ENCODE measurements at regions not wholly inside any gene's neighbourhood (a gene's known extent, or its start where the extent isn't known, plus 50 kb on each side); places are given as distances from the start of the nearest gene placed in this dataset.

GRCh38 chr20:52294106-52294628, 102.6 kb upstream of the ZFP64 start:
- DNase-seq: no peak

DNA sequence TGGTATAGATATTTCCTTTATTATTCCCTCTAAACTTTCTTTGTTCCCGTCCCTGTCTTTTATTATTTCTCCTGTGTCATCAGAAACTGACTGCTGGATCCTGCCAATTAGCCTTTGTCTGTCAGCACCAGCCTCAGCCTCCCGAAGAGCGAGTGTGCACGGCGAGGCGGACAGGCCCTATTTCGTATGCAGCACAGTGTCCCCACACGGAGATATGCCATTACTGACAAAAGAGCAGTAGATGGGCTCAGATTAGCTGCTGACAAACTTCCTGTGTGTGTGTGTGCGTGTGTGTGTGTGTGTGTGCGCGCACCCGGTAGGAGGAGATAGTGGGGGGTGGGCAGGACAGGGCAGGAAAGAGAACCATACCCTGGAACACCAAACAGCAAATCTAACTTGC, 99.5 kb upstream of the ZFP64 start:
- no peak for DNase-seq

- no peak for DNase-seq
Measured at GRCh38 chr20:52290569-52290968, 99.0 kb upstream of the ZFP64 start.

GRCh38 chr20:52289956-52290565, 98.5 kb upstream of the ZFP64 start:
- DNase-seq: no peak

DNA sequence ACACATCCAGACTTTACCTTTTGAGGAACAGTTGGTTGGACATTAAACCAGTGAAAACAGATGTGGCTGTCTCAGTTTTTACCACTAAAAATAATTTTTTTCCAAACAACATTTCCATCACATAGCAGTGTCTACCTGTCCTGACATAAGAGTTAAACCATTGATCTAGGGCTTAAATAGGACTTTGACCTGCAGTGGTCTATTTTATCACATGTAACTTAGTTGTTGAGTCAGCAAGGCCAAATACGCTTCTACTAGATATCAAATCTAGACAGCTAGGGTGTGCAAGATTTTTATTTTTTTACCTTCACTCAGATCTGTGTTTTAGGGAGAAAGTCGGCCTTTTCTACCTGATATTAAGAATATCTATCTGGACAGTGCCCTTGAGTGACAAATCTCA, 88.8 kb upstream of the ZFP64 start:
- no peak for DNase-seq

- no peak for DNase-seq
Measured at GRCh38 chr20:52279706-52280105, 88.1 kb upstream of the ZFP64 start.

DNA sequence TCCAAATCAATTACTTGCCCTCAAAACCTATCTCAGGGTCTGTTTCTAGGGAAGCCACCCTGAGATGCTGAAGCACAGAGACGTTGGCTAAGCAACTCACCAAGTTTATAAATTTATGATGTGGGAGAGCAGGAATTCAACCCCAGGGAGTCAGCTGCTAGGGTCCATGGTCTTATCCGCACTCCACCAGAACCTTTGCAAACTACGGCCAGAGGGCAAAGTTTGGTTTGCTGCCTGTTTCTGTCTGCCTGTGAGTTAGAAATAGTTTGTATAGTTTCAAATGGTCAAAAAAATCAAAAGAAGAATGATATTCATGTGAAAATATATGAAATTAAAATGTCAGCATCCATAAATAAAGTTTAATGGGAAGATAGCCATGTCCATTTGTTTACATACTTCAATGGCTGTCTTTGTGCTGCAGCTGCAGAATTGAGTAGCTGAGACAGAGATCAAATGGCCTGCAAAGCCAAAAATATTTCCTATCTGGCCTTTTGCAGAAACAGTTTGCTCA, 83.7 kb upstream of the ZFP64 start:
- DNase-seq: no peak

- DNase-seq: no peak
Measured at GRCh38 chr20:52270696-52271095, 79.1 kb upstream of the ZFP64 start.

GRCh38 chr20:52270001-52270606, 78.5 kb upstream of the ZFP64 start:
- DNase-seq: no peak

DNA sequence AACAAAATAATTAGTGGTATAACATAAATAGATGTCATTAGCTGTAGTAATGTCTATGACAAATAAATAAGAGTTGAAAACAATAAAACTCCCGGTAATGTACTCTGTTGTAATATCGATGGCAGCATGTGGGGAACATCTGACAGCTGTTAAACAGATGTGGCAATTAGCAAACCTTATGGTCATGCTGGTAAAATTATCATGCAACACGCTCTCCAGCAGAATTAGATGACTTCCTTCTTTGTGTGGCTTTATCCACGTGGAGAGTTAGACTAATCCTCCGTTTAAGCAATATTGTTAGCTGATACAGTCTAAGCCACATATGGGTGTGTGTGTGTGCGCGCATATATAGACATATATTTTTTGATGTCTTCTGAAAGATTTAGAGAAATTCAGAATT, 77.7 kb upstream of the ZFP64 start:
- DNase-seq: peak; percentile 92

GRCh38 chr20:52268184-52268749, 76.7 kb upstream of the ZFP64 start:
- DNase-seq: no peak

GRCh38 chr20:52267418-52267817, 75.8 kb upstream of the ZFP64 start:
- DNase-seq: no peak

DNA sequence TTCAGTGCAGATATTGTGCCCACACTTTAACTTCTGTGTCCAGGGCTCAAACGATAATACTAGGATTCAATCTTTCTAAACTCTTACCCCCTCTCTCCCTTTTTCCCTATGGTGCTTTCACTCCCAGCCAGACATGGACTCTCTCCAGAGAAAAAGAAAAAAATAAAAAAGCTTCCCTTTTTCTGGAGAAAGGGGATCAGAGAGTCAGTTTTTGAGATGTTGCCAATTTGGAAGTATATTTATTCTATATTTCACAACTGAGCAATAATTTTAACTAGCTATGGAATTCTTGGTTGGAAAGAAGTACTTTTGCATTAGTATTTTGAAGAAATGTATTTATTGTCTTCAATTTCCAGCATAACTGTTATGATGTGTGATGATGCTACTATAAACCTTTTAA, 72.2 kb upstream of the ZFP64 start:
- no peak for DNase-seq

DNA sequence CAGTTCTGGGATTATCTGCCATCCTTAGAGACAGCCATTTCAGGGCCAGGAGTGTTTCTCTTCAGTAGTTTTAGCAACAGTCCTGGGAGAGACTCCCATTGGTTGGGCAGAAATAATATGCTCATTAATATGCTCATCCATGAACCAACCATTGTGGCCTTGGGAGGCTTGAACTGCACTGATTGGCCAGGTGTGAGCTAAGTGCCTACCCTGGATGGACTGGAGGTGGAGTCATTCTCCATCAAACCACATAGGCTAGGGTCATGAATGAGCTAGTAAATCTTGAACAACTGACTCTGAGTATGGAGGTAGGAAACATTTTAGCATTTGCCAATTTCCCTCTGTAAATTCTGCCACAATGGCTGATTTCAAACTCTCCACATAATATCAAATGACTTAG, 70.2 kb upstream of the ZFP64 start:
- peak; percentile 21 for DNase-seq

- no peak for DNase-seq
Measured at GRCh38 chr20:52259295-52259694, 67.7 kb upstream of the ZFP64 start.

DNA sequence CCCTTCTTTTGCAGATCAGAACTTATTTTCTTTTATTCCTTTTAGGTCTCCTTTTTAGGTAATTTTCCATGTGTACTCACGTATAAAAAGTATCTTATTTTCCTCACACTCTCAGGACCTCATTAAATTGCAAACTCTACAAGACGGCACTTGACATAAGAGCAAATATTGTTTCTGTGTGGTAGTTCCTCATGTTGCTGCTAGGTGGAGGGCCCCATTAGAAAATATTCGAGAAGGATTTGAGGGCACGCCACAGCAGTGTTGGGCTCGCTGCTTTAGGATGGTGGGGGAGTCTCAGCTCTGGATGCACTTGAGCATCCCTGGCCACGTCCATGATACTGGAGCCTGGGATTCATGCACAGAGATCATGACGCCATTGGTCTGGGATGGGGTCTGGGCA, 64.9 kb upstream of the ZFP64 start:
- no peak for DNase-seq

DNA sequence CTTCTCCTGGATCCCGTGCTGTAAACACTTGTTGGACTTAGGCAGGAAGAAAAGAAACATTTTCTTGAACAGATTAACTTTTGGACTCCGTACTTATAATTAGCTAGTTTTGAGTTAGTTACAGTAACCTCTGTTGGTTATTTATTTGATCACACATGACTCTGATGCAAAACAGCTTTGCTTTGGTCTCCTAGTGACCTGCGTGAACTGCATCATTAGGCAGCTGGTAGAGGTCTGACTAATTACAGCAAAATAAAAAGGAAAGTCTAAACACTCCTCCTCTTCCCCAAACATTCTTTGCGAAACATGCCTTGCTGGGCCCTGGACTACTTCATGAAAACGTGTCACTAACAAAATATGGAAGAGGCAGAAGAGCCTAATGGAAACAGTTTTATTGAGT, 61.1 kb upstream of the ZFP64 start:
- DNase-seq: no peak

DNA sequence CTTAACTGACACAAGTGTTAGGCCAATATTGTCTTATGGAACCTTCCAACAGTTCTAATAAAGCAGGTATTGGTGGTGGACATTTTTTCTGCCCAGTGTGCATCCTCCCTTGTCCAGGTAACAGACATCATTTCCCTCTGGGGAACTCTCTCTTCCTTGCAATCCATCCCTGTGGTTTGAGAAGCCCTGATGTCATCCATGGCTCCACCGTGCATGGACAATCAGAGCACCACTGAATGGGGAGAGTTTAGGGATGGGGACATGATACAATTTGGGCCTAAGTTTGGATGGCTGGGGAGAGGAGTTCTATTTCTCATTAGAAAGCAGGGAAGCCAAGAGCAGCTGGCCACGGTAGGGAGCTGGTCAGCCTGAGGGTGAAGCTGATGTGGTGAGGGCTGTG, 60.2 kb upstream of the ZFP64 start:
- DNase-seq: no peak

DNA sequence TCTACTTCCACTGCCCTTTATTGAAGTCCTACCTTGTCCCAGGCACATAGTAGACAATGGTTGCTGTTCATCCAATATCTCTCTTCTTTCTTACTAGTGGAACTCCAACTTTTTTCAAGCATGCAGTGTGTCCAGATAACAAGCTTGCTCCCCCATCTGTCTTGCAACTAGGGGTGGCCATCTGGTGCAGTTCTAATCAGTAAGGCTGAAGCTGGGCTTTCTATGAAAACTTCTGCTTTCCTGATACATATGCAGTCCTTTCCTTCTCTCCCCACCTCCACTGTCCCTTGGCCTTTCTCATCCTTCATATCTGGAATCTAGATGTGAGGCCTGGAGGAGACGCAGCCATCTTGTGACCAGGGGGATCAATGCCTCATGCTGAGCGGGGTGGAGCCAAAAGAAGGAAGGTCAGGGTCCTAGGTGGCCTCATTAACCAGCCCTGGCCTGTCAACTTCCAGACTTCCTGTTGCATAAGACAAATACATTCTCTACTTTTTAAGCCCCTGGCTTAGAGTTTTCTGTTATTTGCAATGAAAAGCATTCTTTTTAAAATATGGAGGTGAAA, 59.6 kb upstream of the ZFP64 start:
- DNase-seq: peak; percentile 52

- no peak for DNase-seq
Measured at GRCh38 chr20:52247548-52247947, 56.0 kb upstream of the ZFP64 start.

GRCh38 chr20:52246366-52246765, 54.8 kb upstream of the ZFP64 start:
- no peak for DNase-seq

DNA sequence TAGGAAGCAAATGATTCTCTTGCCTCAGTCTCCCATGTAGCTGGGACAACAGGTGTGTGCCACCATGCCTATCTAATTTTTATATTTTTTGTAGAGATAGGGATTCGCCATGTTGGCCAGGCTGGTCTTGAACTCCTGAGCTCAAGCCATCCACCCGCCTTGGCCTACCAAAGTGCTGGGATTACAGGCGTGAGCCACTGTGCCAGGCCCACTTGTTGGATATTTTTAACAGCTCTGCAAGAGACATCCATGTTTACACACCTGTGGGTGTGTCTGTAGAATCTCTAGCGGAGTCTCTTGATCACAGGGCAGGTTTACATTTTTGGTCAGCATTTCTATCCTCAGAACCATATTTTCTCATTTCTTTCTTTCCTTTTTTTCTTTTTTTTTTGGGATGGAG, 53.1 kb upstream of the ZFP64 start:
- no peak for DNase-seq

- DNase-seq: peak; percentile 59
Measured at GRCh38 chr20:52242237-52243230, 51.0 kb upstream of the ZFP64 start.
